OCI-LY7 (cell line): ENCODE measurements at regions not wholly inside any gene's neighbourhood (a gene's known extent, or its start where the extent isn't known, plus 50 kb on each side); places are given as distances from the start of the nearest gene placed in this dataset.

Experiments used
- BruUV-seq: library from RNA; stranded (reverse); fragments of 400-500 nt; replicated peaks from 2 replicates; lab custom pipeline; 2021; lab: Mats Ljungman, UMichigan
- CTCF ChIA-PET: fragments of 300-600 bp; sonication (Branson Sonifier 250); formaldehyde crosslinking; loops from one replicate; lab custom pipeline; 2022; ENCODE audit warnings: antibody characterized with exemption; ENCODE audit not compliant: unreplicated experiment; lab: Charles Lee
- POLR2A ChIA-PET: fragments of 300-600 bp; sonication (Branson Sonifier 250); formaldehyde crosslinking; loops from one replicate; lab custom pipeline; 2022; ENCODE audit warnings: antibody characterized with exemption; lab: Charles Lee
- DNase-seq: peaks from one replicate; pipeline ENCODE4 v3.0.0-alpha.2; 2015; ENCODE audit warnings: low spot score
- H2AFZ ChIP-seq: fragments of 200-600 bp; sonication (generic), shearing (Covaris generic); 2 replicates; pipeline ENCODE4 v1.6.1; 2014; ENCODE audit warnings: mild to moderate bottlenecking, antibody characterized with exemption, low read length, moderate library complexity
- H3K27ac ChIP-seq: fragments of 200-600 bp; sonication (generic); 2 replicates; pipeline ENCODE4 v1.5.1; 2014; ENCODE audit warnings: mixed run types, low read depth, mild to moderate bottlenecking, moderate library complexity, low read length, inconsistent platforms; ENCODE audit not compliant: poor library complexity, severe bottlenecking
- H3K36me3 ChIP-seq: fragments of 200-600 bp; sonication (generic); 2 replicates; pipeline ENCODE4 v1.6.1; 2014; ENCODE audit warnings: mild to moderate bottlenecking, antibody characterized with exemption, low read length, moderate library complexity, mixed read lengths; ENCODE audit not compliant: insufficient read depth
- H3K4me1 ChIP-seq: fragments of 200-600 bp; sonication (generic); 2 replicates; pipeline ENCODE4 v1.5.1; 2014; ENCODE audit warnings: mild to moderate bottlenecking, low read length; ENCODE audit not compliant: insufficient read depth, poor library complexity, severe bottlenecking
- H3K4me2 ChIP-seq: fragments of 200-600 bp; sonication (generic); 2 replicates; pipeline ENCODE4 v1.6.1; 2014; ENCODE audit warnings: mild to moderate bottlenecking, low read length
- H3K4me3 ChIP-seq: fragments of 200-600 bp; sonication (generic); 2 replicates; pipeline ENCODE4 v1.5.1; 2014; ENCODE audit warnings: mild to moderate bottlenecking, low read depth, low read length; ENCODE audit not compliant: poor library complexity, severe bottlenecking
- H3K79me2 ChIP-seq: fragments of 200-600 bp; sonication (generic); 2 replicates; pipeline ENCODE4 v1.6.1; 2016; ENCODE audit warnings: low read depth, mild to moderate bottlenecking, low read length, moderate library complexity, mixed read lengths; ENCODE audit not compliant: insufficient read depth
- H3K9me2 ChIP-seq: fragments of 200-600 bp; sonication (generic); 2 replicates; pipeline ENCODE4 v1.6.1; 2016; ENCODE audit warnings: mild to moderate bottlenecking, low read length, mixed read lengths; ENCODE audit not compliant: insufficient read depth
- H3K9me3 ChIP-seq: fragments of 200-600 bp; sonication (generic); 2 replicates; pipeline ENCODE4 v1.6.1; 2014; ENCODE audit warnings: mild to moderate bottlenecking, mixed run types, low read length, mixed read lengths
- H4K20me1 ChIP-seq: fragments of 200-600 bp; sonication (generic); 2 replicates; pipeline ENCODE4 v1.6.1; 2014; ENCODE audit warnings: mild to moderate bottlenecking, antibody characterized with exemption, low read length, moderate library complexity, mixed read lengths; ENCODE audit not compliant: insufficient read depth
- EZH2phosphoT487 ChIP-seq: fragments of 200-600 bp; sonication (generic); IDR thresholded peaks from 2 replicates; pipeline ENCODE4 v1.6.1; 2018; ENCODE audit warnings: low read depth, borderline replicate concordance, mild to moderate bottlenecking, mixed run types, antibody characterized with exemption, low read length, moderate library complexity, mixed read lengths
- intact Hi-C: fragments of 100-400 bp; cut with micrococcal nuclease; formaldehyde crosslinking; loops from one replicate; pipeline ENCODE4 v1.10.0; 2022; ENCODE audit not compliant: unreplicated experiment
- TF ChIP-seq, protein P1 (sequence below): fragments of 200-600 bp; sonication (generic); conservative IDR thresholded peaks from 2 replicates; pipeline ENCODE4 v1.5.1; 2014; ENCODE audit warnings: mild to moderate bottlenecking, antibody characterized with exemption, low read length, moderate library complexity, mixed read lengths

- intact Hi-C loops, result no loop called here
- TF ChIP-seq EZH2phosphoT487, result no peak
- TF ChIP-seq, protein P1, sequence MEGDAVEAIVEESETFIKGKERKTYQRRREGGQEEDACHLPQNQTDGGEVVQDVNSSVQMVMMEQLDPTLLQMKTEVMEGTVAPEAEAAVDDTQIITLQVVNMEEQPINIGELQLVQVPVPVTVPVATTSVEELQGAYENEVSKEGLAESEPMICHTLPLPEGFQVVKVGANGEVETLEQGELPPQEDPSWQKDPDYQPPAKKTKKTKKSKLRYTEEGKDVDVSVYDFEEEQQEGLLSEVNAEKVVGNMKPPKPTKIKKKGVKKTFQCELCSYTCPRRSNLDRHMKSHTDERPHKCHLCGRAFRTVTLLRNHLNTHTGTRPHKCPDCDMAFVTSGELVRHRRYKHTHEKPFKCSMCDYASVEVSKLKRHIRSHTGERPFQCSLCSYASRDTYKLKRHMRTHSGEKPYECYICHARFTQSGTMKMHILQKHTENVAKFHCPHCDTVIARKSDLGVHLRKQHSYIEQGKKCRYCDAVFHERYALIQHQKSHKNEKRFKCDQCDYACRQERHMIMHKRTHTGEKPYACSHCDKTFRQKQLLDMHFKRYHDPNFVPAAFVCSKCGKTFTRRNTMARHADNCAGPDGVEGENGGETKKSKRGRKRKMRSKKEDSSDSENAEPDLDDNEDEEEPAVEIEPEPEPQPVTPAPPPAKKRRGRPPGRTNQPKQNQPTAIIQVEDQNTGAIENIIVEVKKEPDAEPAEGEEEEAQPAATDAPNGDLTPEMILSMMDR, result no peak
- POLR2A ChIA-PET, result interaction anchor here (0.7 to 1.7 kb wide), 6 partner anchors 11 to 990 kb away, joined by 3 to 4 read pairs (median 3); no protein-coding TSS in a partner anchor
- Histone ChIP-seq H3K36me3 (no peaks in the 10 kb centered on the region), H4K20me1 (no peaks in the 10 kb centered on the region), H2AFZ (no peak overlapping the region), H3K9me2 (no peaks in the 10 kb centered on the region), H3K79me2 (no peaks in the 10 kb centered on the region), H3K4me1 (no peaks in the 10 kb centered on the region), H3K27ac (no peak overlapping the region), H3K4me2 (no peak overlapping the region), H3K9me3 (no peaks in the 10 kb centered on the region), H3K4me3 (no peak overlapping the region)
- no TSS peak for BruUV-seq
- no peak for DNase-seq
- CTCF ChIA-PET, result no interaction called here
Measured at GRCh38 chr17:71380535-71380934, 740.3 kb upstream of the SOX9 start.

- no peak overlapping the region for H3K27ac ChIP-seq
- ChIA-PET POLR2A (interaction anchor here (0.7 to 1.7 kb wide), 5 partner anchors 11 to 763 kb away, joined by 3 to 4 read pairs (median 3); no protein-coding TSS in a partner anchor), CTCF (no interaction called here)
- TF ChIP-seq EZH2phosphoT487, result no peak
- TF ChIP-seq, protein P1, result no peak
- no peaks in the 10 kb centered on the region for H3K79me2 ChIP-seq
- no peak overlapping the region for H3K4me3 ChIP-seq
- no peaks in the 10 kb centered on the region for H3K36me3 ChIP-seq
- H3K9me2 ChIP-seq, result no peaks in the 10 kb centered on the region
- no TSS peak for BruUV-seq
- intact Hi-C loops, result no loop called here
- no peak for DNase-seq
- H3K4me1 ChIP-seq, result no peaks in the 10 kb centered on the region
- H3K9me3 ChIP-seq, result no peaks in the 10 kb centered on the region
- no peak overlapping the region for H2AFZ ChIP-seq
- no peak overlapping the region for H3K4me2 ChIP-seq
- H4K20me1 ChIP-seq, result no peaks in the 10 kb centered on the region
Measured at GRCh38 chr17:71380936-71381335, 739.9 kb upstream of the SOX9 start.

- H3K36me3 ChIP-seq, result no peaks in the 10 kb centered on the region; the same call in 1 of the 2 replicates
- no peak overlapping the region for H3K4me3 ChIP-seq
- intact Hi-C loops, result no loop called here
- CTCF ChIA-PET, result no interaction called here
- H2AFZ ChIP-seq, result no peak overlapping the region
- no TSS peak for BruUV-seq
- TF ChIP-seq, protein P1, result no peak
- TF ChIP-seq EZH2phosphoT487, result no peak
- no peak for DNase-seq
- H3K27ac ChIP-seq, result no peak overlapping the region
- POLR2A ChIA-PET, result interaction anchor here (0.7 kb wide), 1 partner anchor 728 kb away, joined by 3 read pairs; no protein-coding TSS in a partner anchor
- no peaks in the 10 kb centered on the region for H3K9me2 ChIP-seq
- H3K9me3 ChIP-seq, result 0 out of 2 replicates have a peak, but pooled peaks cover 7% of the 10 kb centered on the region
- no peaks in the 10 kb centered on the region for H4K20me1 ChIP-seq
- H3K79me2 ChIP-seq, result no peaks in the 10 kb centered on the region
- no peaks in the 10 kb centered on the region for H3K4me1 ChIP-seq
- H3K4me2 ChIP-seq, result no peak overlapping the region
Measured at GRCh38 chr17:71383091-71383490, 737.7 kb upstream of the SOX9 start.
